HFFc6 (cell line): ENCODE measurements at regions not wholly inside any gene's neighbourhood (a gene's known extent, or its start where the extent isn't known, plus 50 kb on each side); places are given as distances from the start of the nearest gene placed in this dataset.
"Not testable (repeated sequence)": the region's sequence is repeated elsewhere in the genome, so short reads cannot be mapped to it uniquely, and the experiment has no call there.

Experiments used
- DNase-seq: peaks from one replicate; pipeline ENCODE4 v3.0.0-alpha.2; 2018
- H3K27ac Mint-ChIP-seq: 2 replicates; pipeline ENCODE4 v1.8.0; 2020; ENCODE audit warnings: mild to moderate bottlenecking, mixed read lengths
- H3K27me3 Mint-ChIP-seq: 2 replicates; pipeline ENCODE4 v1.8.0; 2021; ENCODE audit warnings: mild to moderate bottlenecking, moderate library complexity, mixed read lengths; ENCODE audit not compliant: insufficient read depth
- H3K36me3 Mint-ChIP-seq: 2 replicates; pipeline ENCODE4 v1.8.0; 2021; ENCODE audit warnings: low read depth, mixed read lengths
- H3K4me1 Mint-ChIP-seq: 2 replicates; pipeline ENCODE4 v1.8.0; 2020; ENCODE audit warnings: low read depth, mixed read lengths
- H3K4me3 Mint-ChIP-seq: 2 replicates; pipeline ENCODE4 v1.8.0; 2020; ENCODE audit warnings: mild to moderate bottlenecking, moderate library complexity, mixed read lengths
- H3K9me3 Mint-ChIP-seq: 2 replicates; pipeline ENCODE4 v1.8.0; 2020; ENCODE audit warnings: mild to moderate bottlenecking, mixed read lengths
- TF ChIP-seq, protein P1 (sequence below): fragments of 200-600 bp; sonication (generic); IDR thresholded peaks from 2 replicates; pipeline ENCODE4 v1.5.0; 2021; ENCODE audit warnings: antibody characterized with exemption, mild to moderate bottlenecking

DNA sequence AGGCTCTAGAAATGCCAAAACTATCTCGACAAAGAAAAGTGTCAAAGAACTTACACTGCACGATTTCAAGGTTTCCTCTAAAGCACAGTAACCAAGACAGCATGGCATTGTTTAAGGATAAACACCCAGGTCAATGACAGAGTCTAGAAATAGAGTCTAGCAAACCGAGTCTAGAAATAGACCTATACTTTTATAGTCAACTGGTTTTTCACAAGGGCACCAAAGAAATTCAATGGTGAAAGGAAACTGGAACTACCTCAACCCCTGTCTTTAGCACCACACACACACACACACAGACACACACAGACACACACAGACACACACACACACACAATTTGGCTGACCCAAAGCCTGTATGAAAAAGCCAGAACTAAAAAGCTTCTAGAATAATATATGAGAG is 67.1 kb upstream of the PGBD5 start:
- H3K9me3 Mint-ChIP-seq, result peaks cover 53% of the 10 kb centered on the region
- H3K4me3 Mint-ChIP-seq, result no peak overlapping the region
- H3K27me3 Mint-ChIP-seq, result peaks cover 3% of the 10 kb centered on the region; the same call in 1 of the 2 replicates
- no peak for DNase-seq
- no peaks in the 10 kb centered on the region for H3K4me1 Mint-ChIP-seq
- peaks cover 2% of the 10 kb centered on the region; the same call in 1 of the 2 replicates for H3K36me3 Mint-ChIP-seq
- no peak overlapping the region for H3K27ac Mint-ChIP-seq
- TF ChIP-seq, protein P1, sequence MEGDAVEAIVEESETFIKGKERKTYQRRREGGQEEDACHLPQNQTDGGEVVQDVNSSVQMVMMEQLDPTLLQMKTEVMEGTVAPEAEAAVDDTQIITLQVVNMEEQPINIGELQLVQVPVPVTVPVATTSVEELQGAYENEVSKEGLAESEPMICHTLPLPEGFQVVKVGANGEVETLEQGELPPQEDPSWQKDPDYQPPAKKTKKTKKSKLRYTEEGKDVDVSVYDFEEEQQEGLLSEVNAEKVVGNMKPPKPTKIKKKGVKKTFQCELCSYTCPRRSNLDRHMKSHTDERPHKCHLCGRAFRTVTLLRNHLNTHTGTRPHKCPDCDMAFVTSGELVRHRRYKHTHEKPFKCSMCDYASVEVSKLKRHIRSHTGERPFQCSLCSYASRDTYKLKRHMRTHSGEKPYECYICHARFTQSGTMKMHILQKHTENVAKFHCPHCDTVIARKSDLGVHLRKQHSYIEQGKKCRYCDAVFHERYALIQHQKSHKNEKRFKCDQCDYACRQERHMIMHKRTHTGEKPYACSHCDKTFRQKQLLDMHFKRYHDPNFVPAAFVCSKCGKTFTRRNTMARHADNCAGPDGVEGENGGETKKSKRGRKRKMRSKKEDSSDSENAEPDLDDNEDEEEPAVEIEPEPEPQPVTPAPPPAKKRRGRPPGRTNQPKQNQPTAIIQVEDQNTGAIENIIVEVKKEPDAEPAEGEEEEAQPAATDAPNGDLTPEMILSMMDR, result no peak

GRCh38 chr1:230490436-230490835 is 64.3 kb upstream of the PGBD5 start:
- H3K4me3 Mint-ChIP-seq, result no peak overlapping the region
- no peak overlapping the region for H3K27ac Mint-ChIP-seq
- peaks cover 56% of the 10 kb centered on the region for H3K9me3 Mint-ChIP-seq
- H3K4me1 Mint-ChIP-seq, result no peaks in the 10 kb centered on the region
- no peak for DNase-seq
- no peaks in the 10 kb centered on the region for H3K36me3 Mint-ChIP-seq
- H3K27me3 Mint-ChIP-seq, result peaks cover 3% of the 10 kb centered on the region; the same call in 1 of the 2 replicates
- TF ChIP-seq, protein P1, result no peak

DNA sequence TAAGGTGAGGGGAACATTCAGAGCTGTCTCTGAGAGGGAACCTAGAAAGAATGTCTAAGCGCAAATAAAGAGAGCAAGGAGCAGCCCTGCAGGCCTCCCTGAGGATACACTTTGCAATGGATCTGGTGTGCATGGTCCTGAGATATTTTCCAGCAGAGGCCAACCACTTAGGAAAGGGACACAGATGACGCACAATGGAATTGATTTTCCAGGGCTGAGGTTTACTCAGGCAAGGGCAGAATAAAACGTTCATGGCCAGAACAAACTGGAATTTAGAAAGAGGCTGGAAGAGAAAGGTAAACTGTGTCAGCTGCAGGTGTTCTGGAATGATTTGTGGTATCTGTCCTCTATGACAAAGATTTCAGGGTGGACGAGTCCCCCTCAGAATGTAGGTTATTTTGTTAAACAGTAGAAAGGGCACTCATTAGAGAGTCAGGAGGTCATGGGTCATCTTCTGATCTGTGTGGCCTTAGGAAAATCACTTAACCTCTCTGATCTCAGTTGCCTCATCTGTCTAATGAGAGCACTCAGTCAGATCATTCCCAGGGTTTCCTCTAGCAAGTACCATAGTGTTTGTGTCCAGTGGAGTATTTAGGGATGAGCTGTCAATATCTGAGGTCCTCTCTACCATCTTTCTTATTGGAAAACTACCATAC is 61.8 kb upstream of the PGBD5 start:
- DNase-seq, result no peak
- no peak overlapping the region for H3K27ac Mint-ChIP-seq
- TF ChIP-seq, protein P1, result no peak
- no peak overlapping the region for H3K4me3 Mint-ChIP-seq
- H3K27me3 Mint-ChIP-seq, result peaks cover 3% of the 10 kb centered on the region; the same call in 1 of the 2 replicates
- H3K4me1 Mint-ChIP-seq, result no peaks in the 10 kb centered on the region
- peaks cover 54% of the 10 kb centered on the region for H3K9me3 Mint-ChIP-seq
- no peaks in the 10 kb centered on the region for H3K36me3 Mint-ChIP-seq

DNA sequence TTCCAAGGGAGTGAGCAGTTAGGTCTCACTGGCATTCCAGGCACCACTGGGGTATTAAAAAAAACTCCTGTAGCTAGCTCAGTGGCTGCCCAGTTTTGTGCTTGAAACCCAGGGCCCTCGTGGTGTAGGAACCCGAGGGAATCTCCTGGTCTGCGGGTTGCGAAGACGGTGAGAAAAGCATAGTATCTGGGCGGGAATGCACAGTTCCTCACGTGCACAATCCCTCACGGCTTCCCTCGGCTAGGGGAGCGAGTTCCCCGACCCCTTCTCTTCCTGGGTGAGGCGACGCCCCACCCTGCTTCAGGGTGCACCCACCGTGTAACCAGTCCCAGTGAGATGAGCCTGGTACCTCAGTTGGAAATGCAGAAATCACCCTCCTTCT is 50.5 kb upstream of the PGBD5 start:
- Mint-ChIP-seq H3K27ac (no peak overlapping the region), H3K36me3 (no peaks in the 10 kb centered on the region)
- TF ChIP-seq, protein P1, result no peak

DNA sequence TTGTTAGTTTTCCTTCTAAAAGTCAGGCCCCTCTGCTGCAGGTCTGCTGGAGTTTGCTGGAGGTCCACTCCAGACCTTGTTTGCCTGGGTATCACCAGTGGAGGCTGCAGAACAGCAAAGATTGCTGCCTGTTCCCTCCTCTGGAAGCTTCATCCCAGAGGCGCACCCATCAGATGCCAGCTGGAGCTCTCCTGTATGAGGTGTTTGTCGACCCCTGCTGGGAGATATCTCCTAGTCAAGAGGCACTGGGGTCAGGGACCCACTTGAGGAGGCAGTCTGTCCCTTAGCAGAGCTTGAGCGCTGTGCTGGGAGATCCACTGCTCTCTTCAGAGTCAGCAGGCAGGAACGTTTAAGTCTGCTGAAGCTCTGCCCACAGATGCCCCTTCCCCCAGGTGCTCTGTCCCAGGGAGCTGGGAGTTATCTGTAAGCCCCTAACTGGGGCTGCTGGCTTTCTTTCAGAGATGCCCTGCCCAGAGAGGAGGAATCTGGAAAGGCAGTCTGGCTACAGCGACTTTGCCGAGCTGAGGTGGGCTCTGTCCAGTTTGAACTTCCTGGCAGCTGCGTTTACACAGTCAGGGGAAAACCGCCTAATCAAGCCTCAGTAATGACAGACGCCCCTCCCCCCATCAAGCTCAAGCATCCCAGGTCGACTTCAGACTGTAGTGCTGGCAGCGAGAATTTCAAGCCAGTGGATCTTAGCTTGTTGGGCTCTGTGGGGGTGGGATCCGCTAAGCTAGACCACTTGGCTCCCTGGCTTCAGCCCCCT is 49.9 kb upstream of the PGBD5 start:
- H3K9me3 Mint-ChIP-seq, result peaks cover 64% of the 10 kb centered on the region
- DNase-seq, H3K27ac Mint-ChIP-seq, H3K4me3 Mint-ChIP-seq, H3K36me3 Mint-ChIP-seq, H3K4me1 Mint-ChIP-seq, H3K27me3 Mint-ChIP-seq: not testable (repeated sequence)

More for the DNA sequence above, 50.5 kb upstream of the PGBD5 start:
- Mint-ChIP-seq H3K27me3 (no peaks in the 10 kb centered on the region), H3K9me3 (peaks cover 65% of the 10 kb centered on the region), H3K4me1 (no peaks in the 10 kb centered on the region), H3K4me3 (no peak overlapping the region)
- DNase-seq, result no peak
